Right lobe of liver (tissue), 6 donors: ENCODE measurements at regions not wholly inside any gene's neighbourhood (a gene's known extent, or its start where the extent isn't known, plus 50 kb on each side); places are given as distances from the start of the nearest gene placed in this dataset.

Experiments
- ATAC-seq, 4 donors: fragments of 200-7000 bp; cut with Tn5 transposase; one replicate each; pipeline ENCODE4 v1.9.1; 2020; ENCODE audit warnings: mild to moderate bottlenecking in 4 of 4, moderate library complexity in 4 of 4
- DNase-seq, 3 donors: peaks; one replicate each; pipeline ENCODE4 v3.0.0-alpha.2; 2020
- H3K27ac ChIP-seq, 3 donors: fragments of 200-600 bp; one replicate each; pipeline ENCODE4 v1.8.0; 2022
- H3K27me3 ChIP-seq, 2 donors: fragments of 200-600 bp; one replicate each; pipeline ENCODE4 v1.8.0; 2022
- H3K36me3 ChIP-seq, 4 donors: fragments of 200-600 bp; sonication (generic) in 1 of 4; one replicate each; pipeline versions ENCODE4 v1.5.1 to v1.8.0; 2017 to 2022; ENCODE audit warnings: control low read depth in 1 of 4
- H3K4me1 ChIP-seq, 4 donors: fragments of 200-600 bp; sonication (generic) in 1 of 4; one replicate each; pipeline versions ENCODE4 v1.5.1 to v1.8.0; 2017 to 2022; ENCODE audit warnings: control low read depth in 1 of 4
- H3K4me3 ChIP-seq, 3 donors: fragments of 200-600 bp; one replicate each; pipeline ENCODE4 v1.8.0; 2022
- H3K9me3 ChIP-seq, 4 donors: fragments of 200-600 bp; sonication (generic) in 1 of 4; one replicate each; pipeline versions ENCODE4 v1.5.1 to v1.8.0; 2017 to 2022; ENCODE audit warnings: control low read depth in 1 of 4
- CTCF ChIP-seq, 4 donors: fragments of 200-600 bp in 3 of 4; fragments of 450-650 bp in 1 of 4; IDR thresholded peaks; one replicate each; pipeline versions ENCODE4 v1.5.1 to v1.8.0; 2016 to 2022; ENCODE audit warnings: antibody characterized with exemption in 4 of 4, mild to moderate bottlenecking in 2 of 4
- POLR2A ChIP-seq: fragments of 450-650 bp; IDR thresholded peaks from one replicate; pipeline ENCODE4 v1.6.1; 2017; ENCODE audit warnings: antibody characterized with exemption, mild to moderate bottlenecking
- WGBS: methylation state at CpG from one replicate; pipeline ENCODE4 v1.1.6; 2018; ENCODE audit warnings: low coverage, low lambda C conversion rate; ENCODE audit not compliant: insufficient coverage; ENCODE audit errors: missing lambda C conversion rate; 5-methylcytosine and 5-hydroxymethylcytosine counted together
- intact Hi-C, 2 donors: fragments of 100-400 bp; cut with DNase I; formaldehyde crosslinking; loops; one replicate each; pipeline versions ENCODE4 v1.11.2 to v1.14.1; 2022
- donor health status: DM: no; HTN: yes; CAD: no.
- donor health status: DM: no; HTN: no; CAD: no.
- donor health status: DM: no; HTN: no; CAD: no.
- donor health status: DM: no; HTN: yes; CAD: no.
- donor health status: DM: no; HTN: yes; CAD: no.

- 37% methylated on average over 6 of the region's 8 CpGs for WGBS
- Histone ChIP-seq H3K4me1 (no peaks in the 10 kb centered on the region), H3K4me3 (no peak overlapping the region), H3K27me3 (no peaks in the 10 kb centered on the region), H3K36me3 (no peaks in the 10 kb centered on the region), H3K27ac (no peak overlapping the region), H3K9me3 (no peaks in the 10 kb centered on the region)
- intact Hi-C loops = no loop called here
- ATAC-seq (no peak), DNase-seq (no peak)
- TF ChIP-seq POLR2A = no peak
- TF ChIP-seq CTCF (IDR thresholded peaks at IDR 0.05) = no peak
Measured at GRCh38 chr15:38624244-38625205, 59.9 kb upstream of the RASGRP1 start.

GRCh38 chr15:38625886-38626285 is 61.3 kb upstream of the RASGRP1 start:
- H3K27ac ChIP-seq = no peak overlapping the region
- H3K27me3 ChIP-seq = no peaks in the 10 kb centered on the region
- DNase-seq (no peak), ATAC-seq (no peak)
- no peaks in the 10 kb centered on the region for H3K9me3 ChIP-seq
- WGBS = 41% methylated on average over 2 of the region's 2 CpGs
- intact Hi-C loops = no loop called here
- H3K36me3 ChIP-seq = no peaks in the 10 kb centered on the region
- TF ChIP-seq POLR2A = no peak
- no peak for TF ChIP-seq CTCF (IDR thresholded peaks at IDR 0.05)
- H3K4me3 ChIP-seq = no peak overlapping the region
- H3K4me1 ChIP-seq = no peaks in the 10 kb centered on the region

- Histone ChIP-seq H3K9me3 (no peaks in the 10 kb centered on the region), H3K27ac (no peak overlapping the region), H3K4me1 (no peaks in the 10 kb centered on the region), H3K27me3 (no peaks in the 10 kb centered on the region), H3K4me3 (no peak overlapping the region), H3K36me3 (no peaks in the 10 kb centered on the region)
- no peak for DNase-seq
- ATAC-seq = peak; percentile 19 to 65 (median 52)
- intact Hi-C loops = no loop called here
- WGBS = 10% methylated on average over 3 of the region's 4 CpGs
- no peak for TF ChIP-seq CTCF (IDR thresholded peaks at IDR 0.05)
- TF ChIP-seq POLR2A = no peak
Measured at GRCh38 chr15:38626443-38627050, 61.9 kb upstream of the RASGRP1 start.

GRCh38 chr15:38627689-38628277 is 63.2 kb upstream of the RASGRP1 start:
- H3K4me3 ChIP-seq = no peak overlapping the region
- H3K27me3 ChIP-seq = no peaks in the 10 kb centered on the region
- no peaks in the 10 kb centered on the region for H3K9me3 ChIP-seq
- H3K27ac ChIP-seq = no peak overlapping the region
- no peak for DNase-seq
- H3K36me3 ChIP-seq = no peaks in the 10 kb centered on the region
- ATAC-seq = no peak
- no peaks in the 10 kb centered on the region for H3K4me1 ChIP-seq
- WGBS = 57% methylated on average over 11 of the region's 12 CpGs
- intact Hi-C loops = no loop called here
- TF ChIP-seq CTCF (IDR thresholded peaks at IDR 0.05) (no peak), POLR2A (no peak)
